ENCODE measurements at regions not wholly inside any gene's neighbourhood (a gene's known extent, or its start where the extent isn't known, plus 50 kb on each side); places are given as distances from the start of the nearest gene placed in this dataset.

- TF ChIP-seq, protein P1, sequence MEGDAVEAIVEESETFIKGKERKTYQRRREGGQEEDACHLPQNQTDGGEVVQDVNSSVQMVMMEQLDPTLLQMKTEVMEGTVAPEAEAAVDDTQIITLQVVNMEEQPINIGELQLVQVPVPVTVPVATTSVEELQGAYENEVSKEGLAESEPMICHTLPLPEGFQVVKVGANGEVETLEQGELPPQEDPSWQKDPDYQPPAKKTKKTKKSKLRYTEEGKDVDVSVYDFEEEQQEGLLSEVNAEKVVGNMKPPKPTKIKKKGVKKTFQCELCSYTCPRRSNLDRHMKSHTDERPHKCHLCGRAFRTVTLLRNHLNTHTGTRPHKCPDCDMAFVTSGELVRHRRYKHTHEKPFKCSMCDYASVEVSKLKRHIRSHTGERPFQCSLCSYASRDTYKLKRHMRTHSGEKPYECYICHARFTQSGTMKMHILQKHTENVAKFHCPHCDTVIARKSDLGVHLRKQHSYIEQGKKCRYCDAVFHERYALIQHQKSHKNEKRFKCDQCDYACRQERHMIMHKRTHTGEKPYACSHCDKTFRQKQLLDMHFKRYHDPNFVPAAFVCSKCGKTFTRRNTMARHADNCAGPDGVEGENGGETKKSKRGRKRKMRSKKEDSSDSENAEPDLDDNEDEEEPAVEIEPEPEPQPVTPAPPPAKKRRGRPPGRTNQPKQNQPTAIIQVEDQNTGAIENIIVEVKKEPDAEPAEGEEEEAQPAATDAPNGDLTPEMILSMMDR (IDR thresholded peaks at IDR 0.05): no peak
- no peak for TF ChIP-seq POLR2AphosphoS5 (IDR thresholded peaks at IDR 0.05; ENCODE audit: insufficient read depth in 1 of 2, low read depth in 1 of 2)
These were observed 194.6 kb upstream of the NRG3 start for GRCh38 chr10:81680359-81680758.
